Peyer's patch (tissue), 4 donors: ENCODE measurements at regions not wholly inside any gene's neighbourhood (a gene's known extent, or its start where the extent isn't known, plus 50 kb on each side); places are given as distances from the start of the nearest gene placed in this dataset.
A peak's percentile ranks its signal among the peaks of the same experiment; 100 is the strongest.

ENCODE experiments used
- DNase-seq, 3 donors: peaks; one replicate each; pipeline ENCODE4 v3.0.0-alpha.2; 2017 to 2019
- H3K27ac ChIP-seq, 4 donors: fragments of 200-600 bp; sonication (generic); one replicate each; pipeline ENCODE4 v1.5.1; 2016 to 2019
- H3K27me3 ChIP-seq, 2 donors: fragments of 200-600 bp; sonication (generic); one replicate each; pipeline ENCODE4 v1.5.1; 2019
- H3K36me3 ChIP-seq, 3 donors: fragments of 200-600 bp; sonication (generic); one replicate each; pipeline ENCODE4 v1.5.1; 2016 to 2019
- H3K4me1 ChIP-seq, 4 donors: fragments of 200-600 bp; sonication (generic); one replicate each; pipeline ENCODE4 v1.5.1; 2016 to 2019
- H3K4me3 ChIP-seq, 4 donors: fragments of 200-600 bp; sonication (generic); 1 replicate in 3 of 4; 2 replicates in 1 of 4; pipeline ENCODE4 v1.5.1; 2016 to 2019; ENCODE audit warnings: mild to moderate bottlenecking in 1 of 4
- H3K9me3 ChIP-seq, 4 donors: fragments of 200-600 bp; sonication (generic); one replicate each; pipeline ENCODE4 v1.5.1; 2016 to 2019; ENCODE audit warnings: mild to moderate bottlenecking in 1 of 4
- POLR2A ChIP-seq, 2 donors: fragments of 450-650 bp; IDR thresholded peaks; one replicate each; pipeline ENCODE4 v1.5.1; 2017; ENCODE audit warnings: antibody characterized with exemption in 2 of 2, mild to moderate bottlenecking in 2 of 2, moderate library complexity in 2 of 2
- TF ChIP-seq, protein P1 (sequence below), 6 experiments: fragments of 450-650 bp in 4 of 6; fragments of 200-600 bp in 2 of 6; sonication (generic) in 1 of 6; IDR thresholded peaks; one replicate each; pipeline ENCODE4 v1.5.1; 2017 to 2019; ENCODE audit warnings: antibody characterized with exemption in 6 of 6, mild to moderate bottlenecking in 3 of 6, moderate library complexity in 1 of 6

DNA sequence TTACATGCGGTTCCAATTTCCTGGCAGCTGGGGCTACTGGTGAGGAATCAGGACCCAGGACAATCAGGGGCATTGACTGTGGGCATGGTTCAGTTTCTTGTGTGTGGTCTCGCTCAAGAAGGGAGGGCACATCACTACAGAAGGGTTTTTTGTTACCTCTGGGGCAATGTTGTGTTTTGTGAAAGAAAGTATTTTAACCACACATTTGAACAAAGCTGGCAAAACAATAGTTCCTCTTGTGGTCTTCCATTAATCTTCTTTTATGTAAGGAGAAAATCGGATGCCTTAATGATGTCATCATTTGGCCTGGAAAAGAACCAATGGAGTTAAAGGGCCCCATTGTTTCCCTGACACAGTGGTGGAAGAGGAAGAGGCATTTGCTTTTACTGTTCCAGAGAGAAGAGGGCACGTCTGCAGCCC lies 197.4 kb downstream of the SH3BP4 start:
- no peak for DNase-seq
- TF ChIP-seq POLR2A (IDR thresholded peaks at IDR 0.05) = no peak
- TF ChIP-seq, protein P1, sequence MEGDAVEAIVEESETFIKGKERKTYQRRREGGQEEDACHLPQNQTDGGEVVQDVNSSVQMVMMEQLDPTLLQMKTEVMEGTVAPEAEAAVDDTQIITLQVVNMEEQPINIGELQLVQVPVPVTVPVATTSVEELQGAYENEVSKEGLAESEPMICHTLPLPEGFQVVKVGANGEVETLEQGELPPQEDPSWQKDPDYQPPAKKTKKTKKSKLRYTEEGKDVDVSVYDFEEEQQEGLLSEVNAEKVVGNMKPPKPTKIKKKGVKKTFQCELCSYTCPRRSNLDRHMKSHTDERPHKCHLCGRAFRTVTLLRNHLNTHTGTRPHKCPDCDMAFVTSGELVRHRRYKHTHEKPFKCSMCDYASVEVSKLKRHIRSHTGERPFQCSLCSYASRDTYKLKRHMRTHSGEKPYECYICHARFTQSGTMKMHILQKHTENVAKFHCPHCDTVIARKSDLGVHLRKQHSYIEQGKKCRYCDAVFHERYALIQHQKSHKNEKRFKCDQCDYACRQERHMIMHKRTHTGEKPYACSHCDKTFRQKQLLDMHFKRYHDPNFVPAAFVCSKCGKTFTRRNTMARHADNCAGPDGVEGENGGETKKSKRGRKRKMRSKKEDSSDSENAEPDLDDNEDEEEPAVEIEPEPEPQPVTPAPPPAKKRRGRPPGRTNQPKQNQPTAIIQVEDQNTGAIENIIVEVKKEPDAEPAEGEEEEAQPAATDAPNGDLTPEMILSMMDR (IDR thresholded peaks at IDR 0.05) = no peak
- no peak overlapping the region for H3K4me3 ChIP-seq
- no peaks in the 10 kb centered on the region for H3K27me3 ChIP-seq
- H3K27ac ChIP-seq = no peak overlapping the region
- H3K9me3 ChIP-seq = no peaks in the 10 kb centered on the region
- H3K36me3 ChIP-seq = no peaks in the 10 kb centered on the region
- H3K4me1 ChIP-seq = peaks cover 0 to 9% (median 0%) of the 10 kb centered on the region in 4 donors

DNA sequence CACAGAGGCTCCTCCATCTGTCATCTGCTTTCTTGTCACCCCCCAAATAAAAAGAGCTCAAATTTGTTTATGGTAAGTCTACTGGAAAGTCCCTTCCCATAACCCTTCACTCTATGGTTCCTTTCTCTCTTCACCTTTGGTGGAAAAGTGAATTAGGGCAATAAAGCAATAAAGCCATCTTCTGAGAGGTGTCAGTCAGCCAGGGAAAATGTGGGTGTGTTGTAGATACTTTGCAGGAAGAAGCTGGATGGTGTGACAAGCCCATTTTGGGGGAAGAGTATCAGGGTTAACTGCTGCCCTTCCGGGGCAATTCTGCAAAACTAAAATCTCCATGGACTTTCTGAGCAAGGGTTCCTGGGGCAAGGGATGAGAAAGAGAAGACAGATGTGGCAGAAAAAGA lies 197.9 kb downstream of the SH3BP4 start:
- DNase-seq = peak in 1 of 3 donors; percentile 53
- Histone ChIP-seq H3K27me3 (no peaks in the 10 kb centered on the region), H3K9me3 (no peaks in the 10 kb centered on the region), H3K36me3 (no peaks in the 10 kb centered on the region), H3K4me1 (peaks cover 0 to 9% (median 0%) of the 10 kb centered on the region in 4 donors), H3K4me3 (no peak overlapping the region), H3K27ac (no peak overlapping the region)
- TF ChIP-seq POLR2A (IDR thresholded peaks at IDR 0.05) = no peak
- TF ChIP-seq, protein P1 (IDR thresholded peaks at IDR 0.05) = no peak

DNA sequence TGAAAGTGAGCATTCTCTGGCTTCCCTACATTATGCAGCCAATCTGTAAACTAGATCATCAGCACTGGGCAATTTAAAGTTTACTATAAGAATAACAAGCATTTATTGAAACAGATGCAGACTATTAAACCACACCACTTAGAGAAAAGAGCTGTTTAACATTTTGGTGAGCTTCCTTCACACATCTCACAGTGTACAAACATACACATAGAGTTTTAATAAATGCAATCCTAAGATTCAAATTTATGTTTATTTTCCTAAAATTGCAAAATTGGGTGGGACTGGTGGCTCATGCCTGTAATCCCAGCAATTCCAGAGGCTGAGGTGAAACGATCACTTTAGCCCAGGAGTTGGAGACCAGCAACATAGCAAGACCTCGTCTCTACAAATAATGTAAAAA lies 199.3 kb downstream of the SH3BP4 start:
- Histone ChIP-seq H3K27ac (no peak overlapping the region), H3K36me3 (no peaks in the 10 kb centered on the region), H3K4me1 (peaks cover 0 to 9% (median 0%) of the 10 kb centered on the region in 4 donors), H3K27me3 (no peaks in the 10 kb centered on the region), H3K9me3 (no peaks in the 10 kb centered on the region), H3K4me3 (no peak overlapping the region)
- no peak for DNase-seq
- TF ChIP-seq POLR2A (IDR thresholded peaks at IDR 0.05) = no peak
- TF ChIP-seq, protein P1 (IDR thresholded peaks at IDR 0.05) = no peak

DNA sequence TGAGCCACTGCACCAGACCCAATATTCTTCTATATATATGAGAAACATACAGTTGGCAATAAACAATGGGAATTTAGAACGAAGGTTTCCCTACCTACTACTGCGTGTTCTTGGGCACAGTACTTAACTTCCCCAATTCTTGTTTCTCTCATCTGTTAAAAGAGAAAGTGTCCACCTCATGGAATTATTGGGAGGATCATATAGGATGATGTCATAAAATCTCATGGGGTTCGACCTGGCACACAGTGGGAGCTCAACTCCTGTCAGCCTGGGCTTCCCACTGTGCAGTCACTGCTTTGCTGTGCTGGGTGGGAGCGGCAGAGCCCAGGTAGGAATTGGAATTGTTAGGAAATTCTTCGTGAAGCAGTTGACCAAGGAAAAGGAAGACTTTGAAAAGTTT lies 203.3 kb downstream of the SH3BP4 start:
- TF ChIP-seq, protein P1 (IDR thresholded peaks at IDR 0.05) = no peak
- TF ChIP-seq POLR2A (IDR thresholded peaks at IDR 0.05) = no peak
- Histone ChIP-seq H3K27ac (no peak overlapping the region), H3K27me3 (no peaks in the 10 kb centered on the region), H3K9me3 (no peaks in the 10 kb centered on the region), H3K4me1 (no peaks in the 10 kb centered on the region), H3K4me3 (no peak overlapping the region), H3K36me3 (no peaks in the 10 kb centered on the region)
- no peak for DNase-seq

DNA sequence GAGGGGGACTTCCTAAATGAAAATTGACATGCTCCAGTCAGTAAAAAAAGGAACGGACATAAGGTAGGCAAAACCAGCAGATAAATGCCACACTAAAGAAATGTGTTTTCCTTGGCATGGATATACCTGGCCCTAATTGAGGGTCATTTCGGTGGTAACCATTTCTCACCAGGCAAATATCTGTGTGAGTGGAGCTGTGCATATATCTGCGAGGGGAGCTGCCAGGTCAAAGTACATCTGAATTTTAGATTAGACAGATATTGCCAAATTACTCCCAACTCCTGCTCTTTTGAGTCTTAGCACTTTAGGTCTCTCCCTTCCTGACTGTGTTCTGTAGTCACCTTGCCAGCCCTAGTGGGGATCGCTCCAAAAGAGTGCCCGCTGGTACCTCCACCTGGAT lies 204.2 kb downstream of the SH3BP4 start:
- H3K27me3 ChIP-seq = no peaks in the 10 kb centered on the region
- H3K4me1 ChIP-seq = no peaks in the 10 kb centered on the region
- TF ChIP-seq, protein P1 (IDR thresholded peaks at IDR 0.05) = no peak
- no peak for TF ChIP-seq POLR2A (IDR thresholded peaks at IDR 0.05)
- no peaks in the 10 kb centered on the region for H3K36me3 ChIP-seq
- H3K4me3 ChIP-seq = no peak overlapping the region
- H3K9me3 ChIP-seq = no peaks in the 10 kb centered on the region
- H3K27ac ChIP-seq = no peak overlapping the region
- DNase-seq = no peak
